HCT116 (cell line): ENCODE measurements at regions not wholly inside any gene's neighbourhood (a gene's known extent, or its start where the extent isn't known, plus 50 kb on each side); places are given as distances from the start of the nearest gene placed in this dataset.

Source experiments
- TCF7L2 ChIP-seq: IDR thresholded peaks from 2 replicates; pipeline ENCODE4 v1.7.0; 2011; ENCODE audit warnings: borderline replicate concordance, inconsistent platforms; ENCODE audit not compliant: insufficient read depth, insufficient read length; ENCODE audit errors: extremely low read depth
- TF ChIP-seq, protein P1 (sequence below), 3 experiments: fragments of 200-600 bp in 1 of 3; sonication (generic) in 1 of 3; IDR thresholded peaks in 2 of 3; conservative IDR thresholded peaks in 1 of 3; 2 replicates each; pipeline ENCODE4 v1.5.1; 2012 to 2017; ENCODE audit warnings: low read depth in 2 of 3, low read length in 2 of 3, antibody characterized with exemption in 1 of 3, borderline replicate concordance in 1 of 3, control low read depth in 1 of 3, mild to moderate bottlenecking in 1 of 3, mixed read lengths in 1 of 3, mixed run types in 1 of 3, moderate library complexity in 1 of 3; ENCODE audit not compliant: insufficient read depth in 1 of 3
- TF ChIP-seq, protein P2 (sequence below): IDR thresholded peaks from 2 replicates; pipeline ENCODE4 v1.6.1; 2012

DNA sequence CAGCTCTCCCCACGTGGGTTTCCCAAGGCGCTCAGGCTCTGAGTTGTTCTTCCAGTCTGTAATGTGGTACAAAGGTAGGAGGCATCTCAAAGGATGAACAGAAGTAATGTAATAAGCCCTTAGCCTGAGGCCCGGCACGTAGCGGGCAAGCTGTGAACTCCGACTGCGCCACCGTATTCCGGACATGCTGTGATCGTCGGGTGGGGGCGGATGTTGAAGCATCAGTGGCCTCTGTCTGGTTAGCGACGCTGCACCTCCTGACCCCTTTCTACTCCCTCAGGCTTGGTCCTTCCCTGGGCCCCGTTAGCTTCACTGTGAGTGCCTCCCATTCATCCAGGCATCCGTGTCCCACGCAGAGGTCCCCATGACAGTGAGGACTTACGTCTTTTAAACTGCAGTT is 151.7 kb downstream of the ERMARD start:
- TF ChIP-seq, protein P1, sequence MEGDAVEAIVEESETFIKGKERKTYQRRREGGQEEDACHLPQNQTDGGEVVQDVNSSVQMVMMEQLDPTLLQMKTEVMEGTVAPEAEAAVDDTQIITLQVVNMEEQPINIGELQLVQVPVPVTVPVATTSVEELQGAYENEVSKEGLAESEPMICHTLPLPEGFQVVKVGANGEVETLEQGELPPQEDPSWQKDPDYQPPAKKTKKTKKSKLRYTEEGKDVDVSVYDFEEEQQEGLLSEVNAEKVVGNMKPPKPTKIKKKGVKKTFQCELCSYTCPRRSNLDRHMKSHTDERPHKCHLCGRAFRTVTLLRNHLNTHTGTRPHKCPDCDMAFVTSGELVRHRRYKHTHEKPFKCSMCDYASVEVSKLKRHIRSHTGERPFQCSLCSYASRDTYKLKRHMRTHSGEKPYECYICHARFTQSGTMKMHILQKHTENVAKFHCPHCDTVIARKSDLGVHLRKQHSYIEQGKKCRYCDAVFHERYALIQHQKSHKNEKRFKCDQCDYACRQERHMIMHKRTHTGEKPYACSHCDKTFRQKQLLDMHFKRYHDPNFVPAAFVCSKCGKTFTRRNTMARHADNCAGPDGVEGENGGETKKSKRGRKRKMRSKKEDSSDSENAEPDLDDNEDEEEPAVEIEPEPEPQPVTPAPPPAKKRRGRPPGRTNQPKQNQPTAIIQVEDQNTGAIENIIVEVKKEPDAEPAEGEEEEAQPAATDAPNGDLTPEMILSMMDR (IDR thresholded peaks at IDR 0.05 in 2 of 3, conservative IDR thresholded peaks at IDR 0.05 in 1 of 3; ENCODE audit: borderline replicate concordance in 1 of 3, insufficient read depth in 1 of 3, low read depth in 2 of 3, low read length in 2 of 3) = no peak
- no peak for TF ChIP-seq TCF7L2
- TF ChIP-seq, protein P2, sequence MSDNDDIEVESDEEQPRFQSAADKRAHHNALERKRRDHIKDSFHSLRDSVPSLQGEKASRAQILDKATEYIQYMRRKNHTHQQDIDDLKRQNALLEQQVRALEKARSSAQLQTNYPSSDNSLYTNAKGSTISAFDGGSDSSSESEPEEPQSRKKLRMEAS = no peak
